HG03103 (cell line): ENCODE measurements at regions not wholly inside any gene's neighbourhood (a gene's known extent, or its start where the extent isn't known, plus 50 kb on each side); places are given as distances from the start of the nearest gene placed in this dataset.

Experiments used
- ATAC-seq: cut with Tn5 transposase; IDR thresholded peaks from one replicate; pipeline ENCODE4 v1.9.1; 2021; ENCODE audit warnings: low read depth; ENCODE audit not compliant: unreplicated experiment

- ATAC-seq, result peak; percentile 36
These were observed 520.5 kb downstream of the KCNJ3 start for GRCh38 chr2:155218945-155219344.

- peak; percentile 35 for ATAC-seq
These were observed 519.9 kb downstream of the KCNJ3 start for GRCh38 chr2:155218292-155218924.

- ATAC-seq, result no peak
These were observed 516.7 kb downstream of the KCNJ3 start for GRCh38 chr2:155215037-155215707.

GRCh38 chr2:155209696-155210450 lies 511.4 kb downstream of the KCNJ3 start:
- no peak for ATAC-seq

GRCh38 chr2:155203178-155203577 lies 504.7 kb downstream of the KCNJ3 start:
- peak; percentile 61 for ATAC-seq

GRCh38 chr2:155200753-155201152 lies 502.3 kb downstream of the KCNJ3 start:
- ATAC-seq, result no peak

GRCh38 chr2:155190342-155190741 lies 491.8 kb downstream of the KCNJ3 start:
- ATAC-seq, result no peak

GRCh38 chr2:155178921-155179320 lies 480.4 kb downstream of the KCNJ3 start:
- ATAC-seq, result no peak

- ATAC-seq, result no peak
These were observed 477.9 kb downstream of the KCNJ3 start for GRCh38 chr2:155176345-155176744.

GRCh38 chr2:155169317-155169716 lies 470.8 kb downstream of the KCNJ3 start:
- ATAC-seq, result no peak

- no peak for ATAC-seq
These were observed 464.0 kb downstream of the KCNJ3 start for GRCh38 chr2:155162494-155162893.

GRCh38 chr2:155161314-155161713 lies 462.8 kb downstream of the KCNJ3 start:
- ATAC-seq, result no peak

- ATAC-seq, result no peak
These were observed 459.2 kb downstream of the KCNJ3 start for GRCh38 chr2:155157711-155158110.

GRCh38 chr2:155157065-155157464 lies 458.6 kb downstream of the KCNJ3 start:
- ATAC-seq, result no peak

- ATAC-seq, result no peak
These were observed 453.4 kb downstream of the KCNJ3 start for GRCh38 chr2:155151945-155152344.

- ATAC-seq, result no peak
These were observed 453.0 kb downstream of the KCNJ3 start for GRCh38 chr2:155151472-155151871.

- peak; percentile 98 for ATAC-seq
These were observed 447.3 kb downstream of the KCNJ3 start for GRCh38 chr2:155145758-155146229.

GRCh38 chr2:155141418-155141817 lies 442.9 kb downstream of the KCNJ3 start:
- no peak for ATAC-seq

GRCh38 chr2:155125585-155126230 lies 427.2 kb downstream of the KCNJ3 start:
- no peak for ATAC-seq

- ATAC-seq, result no peak
These were observed 417.4 kb downstream of the KCNJ3 start for GRCh38 chr2:155115846-155116245.

GRCh38 chr2:155111070-155111469 lies 412.6 kb downstream of the KCNJ3 start:
- no peak for ATAC-seq
